Esophagus muscularis mucosa (tissue), 4 donors: ENCODE measurements at regions not wholly inside any gene's neighbourhood (a gene's known extent, or its start where the extent isn't known, plus 50 kb on each side); places are given as distances from the start of the nearest gene placed in this dataset.
"Not testable (repeated sequence)": the region's sequence is repeated elsewhere in the genome, so short reads cannot be mapped to it uniquely, and the experiment has no call there.

Experiments used
- DNase-seq: peaks from one replicate; pipeline ENCODE4 v3.0.0-alpha.2; 2017; ENCODE audit errors: extremely low spot score
- H3K27ac ChIP-seq, 4 donors: fragments of 200-600 bp; sonication (generic); replicated peaks in 1 of 4; 1 replicate in 3 of 4; 2 replicates in 1 of 4; pipeline ENCODE4 v1.5.1; 2016 to 2019; ENCODE audit warnings: mild to moderate bottlenecking in 1 of 4
- H3K27me3 ChIP-seq, 4 donors: fragments of 200-600 bp; sonication (generic); one replicate each; pipeline versions ENCODE4 v1.5.1 to v1.6.0; 2016 to 2019
- H3K36me3 ChIP-seq, 4 donors: fragments of 200-600 bp; sonication (generic); one replicate each; pipeline ENCODE4 v1.5.1; 2016 to 2019
- H3K4me1 ChIP-seq, 4 donors: fragments of 200-600 bp; sonication (generic); one replicate each; pipeline ENCODE4 v1.5.1; 2016 to 2019
- H3K4me3 ChIP-seq, 4 donors: fragments of 200-600 bp; sonication (generic); 1 replicate in 2 of 4; 2 replicates in 2 of 4; pipeline ENCODE4 v1.5.1; 2016 to 2019; ENCODE audit warnings: mild to moderate bottlenecking in 4 of 4, moderate library complexity in 1 of 4
- H3K9me3 ChIP-seq, 4 donors: fragments of 200-600 bp; sonication (generic); 1 replicate in 3 of 4; 2 replicates in 1 of 4; pipeline ENCODE4 v1.5.1; 2016 to 2019
- EP300 ChIP-seq: sonication (generic); formaldehyde crosslinking; IDR thresholded peaks from one replicate; pipeline ENCODE4 v1.6.1; 2017; ENCODE audit warnings: antibody characterized with exemption
- POLR2A ChIP-seq: fragments of 450-650 bp; IDR thresholded peaks from one replicate; pipeline ENCODE4 v1.6.1; 2017; ENCODE audit warnings: antibody characterized with exemption, moderate library complexity, mild to moderate bottlenecking, low read depth
- POLR2AphosphoS5 ChIP-seq, 2 donors: sonication (generic); formaldehyde crosslinking; IDR thresholded peaks; one replicate each; pipeline ENCODE4 v1.6.1; 2017; ENCODE audit warnings: antibody characterized with exemption in 2 of 2
- WGBS: methylation state at CpG from one replicate; pipeline ENCODE4 v1.1.5; 2018; 5-methylcytosine and 5-hydroxymethylcytosine counted together
- intact Hi-C: fragments of 100-400 bp; cut with DNase I; formaldehyde crosslinking; loops from one replicate; pipeline ENCODE4 v1.15.1; 2023
- TF ChIP-seq, protein P1 (sequence below), 3 experiments: fragments of 200-600 bp in 2 of 3; fragments of 450-650 bp in 1 of 3; sonication (generic) in 2 of 3; IDR thresholded peaks; one replicate each; pipeline ENCODE4 v1.5.1; 2017 to 2019; ENCODE audit warnings: antibody characterized with exemption in 3 of 3, mild to moderate bottlenecking in 2 of 3, moderate library complexity in 1 of 3

DNA sequence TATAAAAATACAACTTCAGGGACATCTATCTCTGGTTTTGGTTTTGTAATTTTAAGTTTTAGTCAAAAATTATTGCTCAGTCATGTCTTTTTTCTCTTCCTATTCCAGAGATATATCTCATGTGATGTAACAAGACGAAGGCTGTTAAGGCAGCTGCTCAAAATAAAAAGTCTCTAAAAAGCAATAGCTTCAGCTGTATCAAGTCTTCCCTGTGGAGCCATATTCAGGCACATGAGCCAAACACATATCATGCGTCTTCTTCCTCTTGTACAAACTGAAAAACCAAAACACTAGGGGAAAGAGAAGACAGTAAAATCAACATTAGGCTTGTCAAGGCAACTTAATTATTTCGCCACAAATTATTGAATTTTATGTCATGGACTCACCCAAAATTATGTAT lies 240.7 kb downstream of the NRIP1 start:
- intact Hi-C loops = no loop called here
- Histone ChIP-seq H3K36me3 (no peaks in the 10 kb centered on the region), H3K9me3 (no peaks in the 10 kb centered on the region), H3K4me1 (no peaks in the 10 kb centered on the region), H3K4me3 (no peak overlapping the region), H3K27me3 (no peaks in the 10 kb centered on the region), H3K27ac (no peak overlapping the region)
- WGBS = 87% methylated on average over 3 of the region's 3 CpGs
- no peak for DNase-seq
- TF ChIP-seq POLR2AphosphoS5 (IDR thresholded peaks at IDR 0.05) = no peak
- TF ChIP-seq, protein P1, sequence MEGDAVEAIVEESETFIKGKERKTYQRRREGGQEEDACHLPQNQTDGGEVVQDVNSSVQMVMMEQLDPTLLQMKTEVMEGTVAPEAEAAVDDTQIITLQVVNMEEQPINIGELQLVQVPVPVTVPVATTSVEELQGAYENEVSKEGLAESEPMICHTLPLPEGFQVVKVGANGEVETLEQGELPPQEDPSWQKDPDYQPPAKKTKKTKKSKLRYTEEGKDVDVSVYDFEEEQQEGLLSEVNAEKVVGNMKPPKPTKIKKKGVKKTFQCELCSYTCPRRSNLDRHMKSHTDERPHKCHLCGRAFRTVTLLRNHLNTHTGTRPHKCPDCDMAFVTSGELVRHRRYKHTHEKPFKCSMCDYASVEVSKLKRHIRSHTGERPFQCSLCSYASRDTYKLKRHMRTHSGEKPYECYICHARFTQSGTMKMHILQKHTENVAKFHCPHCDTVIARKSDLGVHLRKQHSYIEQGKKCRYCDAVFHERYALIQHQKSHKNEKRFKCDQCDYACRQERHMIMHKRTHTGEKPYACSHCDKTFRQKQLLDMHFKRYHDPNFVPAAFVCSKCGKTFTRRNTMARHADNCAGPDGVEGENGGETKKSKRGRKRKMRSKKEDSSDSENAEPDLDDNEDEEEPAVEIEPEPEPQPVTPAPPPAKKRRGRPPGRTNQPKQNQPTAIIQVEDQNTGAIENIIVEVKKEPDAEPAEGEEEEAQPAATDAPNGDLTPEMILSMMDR (IDR thresholded peaks at IDR 0.05) = no peak
- TF ChIP-seq POLR2A = no peak
- TF ChIP-seq EP300 = no peak

DNA sequence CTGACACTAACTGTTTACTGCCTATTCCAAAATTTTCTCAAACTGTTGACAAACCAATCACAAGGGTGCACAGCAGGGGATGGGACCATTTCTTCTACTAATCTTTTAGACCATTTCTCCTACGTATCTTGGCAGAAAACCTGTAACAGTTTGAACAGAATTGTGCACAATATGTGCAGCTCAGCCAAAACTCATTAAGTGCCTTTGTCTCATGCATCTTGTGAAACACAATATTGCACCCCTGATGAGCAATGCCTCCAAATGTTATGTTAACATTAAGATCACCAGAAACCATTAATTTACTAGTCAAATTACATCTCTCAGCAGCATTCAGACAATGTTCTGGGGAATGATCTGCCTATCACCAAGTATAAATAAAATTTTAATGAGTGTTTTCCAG lies 247.5 kb downstream of the NRIP1 start:
- Histone ChIP-seq H3K4me3 (no peak overlapping the region), H3K4me1 (no peaks in the 10 kb centered on the region), H3K27ac (no peak overlapping the region), H3K9me3 (no peaks in the 10 kb centered on the region), H3K27me3 (no peaks in the 10 kb centered on the region), H3K36me3 (no peaks in the 10 kb centered on the region)
- WGBS = 72% methylated on average over 1 of the region's 1 CpG
- intact Hi-C loops = no loop called here
- DNase-seq = no peak
- TF ChIP-seq POLR2AphosphoS5 (IDR thresholded peaks at IDR 0.05) = no peak
- TF ChIP-seq, protein P1 (IDR thresholded peaks at IDR 0.05) = no peak
- no peak for TF ChIP-seq EP300
- TF ChIP-seq POLR2A = no peak

DNA sequence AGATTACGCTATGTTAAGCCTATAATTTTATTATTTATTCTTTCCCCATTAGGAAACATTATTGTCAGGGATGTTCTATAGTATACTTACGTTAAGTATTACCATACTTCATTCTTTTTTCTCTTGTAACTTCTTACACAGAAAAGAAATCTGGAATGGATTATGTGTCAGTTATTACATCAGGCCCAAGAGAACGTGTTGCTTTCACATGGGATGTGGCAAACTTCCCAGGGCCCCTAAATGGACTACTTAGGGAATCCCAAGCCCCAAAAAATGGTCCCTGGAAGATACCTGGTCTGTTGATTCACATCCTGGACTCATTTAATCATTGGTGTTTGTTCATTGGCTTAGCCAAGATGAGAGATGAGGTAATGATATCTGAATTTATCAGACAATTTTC lies 249.8 kb downstream of the NRIP1 start:
- Histone ChIP-seq H3K27me3 (no peaks in the 10 kb centered on the region), H3K9me3 (no peaks in the 10 kb centered on the region), H3K27ac (no peak overlapping the region), H3K4me1 (no peaks in the 10 kb centered on the region), H3K36me3 (no peaks in the 10 kb centered on the region), H3K4me3 (no peak overlapping the region)
- TF ChIP-seq POLR2A = no peak
- TF ChIP-seq EP300 = no peak
- no peak for TF ChIP-seq POLR2AphosphoS5 (IDR thresholded peaks at IDR 0.05)
- TF ChIP-seq, protein P1 (IDR thresholded peaks at IDR 0.05) = no peak
- DNase-seq = no peak
- intact Hi-C loops = no loop called here
- 79% methylated on average over 3 of the region's 3 CpGs for WGBS

DNA sequence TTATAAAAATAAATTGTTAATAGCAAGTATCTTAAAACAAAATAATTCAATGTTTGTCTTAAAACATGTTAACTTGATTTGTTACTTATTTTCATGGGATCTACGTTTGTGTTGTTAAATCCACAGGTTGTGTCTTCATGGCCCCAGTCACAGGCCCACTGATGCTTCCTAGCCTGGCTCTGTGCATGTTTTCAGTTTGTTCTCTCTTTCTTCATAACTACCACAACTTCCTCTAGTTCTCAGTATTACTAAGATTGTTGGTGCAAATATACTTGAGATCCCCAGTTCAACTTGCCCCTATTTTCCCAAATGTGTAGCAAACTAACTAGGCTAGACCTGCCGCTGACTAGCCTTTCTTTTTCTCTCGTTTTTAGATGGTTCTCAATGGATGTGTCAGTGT lies 250.5 kb downstream of the NRIP1 start:
- 88% methylated on average over 3 of the region's 3 CpGs for WGBS
- Histone ChIP-seq H3K9me3 (no peaks in the 10 kb centered on the region), H3K27me3 (no peaks in the 10 kb centered on the region), H3K27ac (no peak overlapping the region), H3K36me3 (no peaks in the 10 kb centered on the region), H3K4me1 (no peaks in the 10 kb centered on the region), H3K4me3 (no peak overlapping the region)
- no peak for DNase-seq
- intact Hi-C loops = no loop called here
- TF ChIP-seq POLR2AphosphoS5 (IDR thresholded peaks at IDR 0.05) (no peak), EP300 (no peak), POLR2A (no peak)
- TF ChIP-seq, protein P1 (IDR thresholded peaks at IDR 0.05) = no peak

DNA sequence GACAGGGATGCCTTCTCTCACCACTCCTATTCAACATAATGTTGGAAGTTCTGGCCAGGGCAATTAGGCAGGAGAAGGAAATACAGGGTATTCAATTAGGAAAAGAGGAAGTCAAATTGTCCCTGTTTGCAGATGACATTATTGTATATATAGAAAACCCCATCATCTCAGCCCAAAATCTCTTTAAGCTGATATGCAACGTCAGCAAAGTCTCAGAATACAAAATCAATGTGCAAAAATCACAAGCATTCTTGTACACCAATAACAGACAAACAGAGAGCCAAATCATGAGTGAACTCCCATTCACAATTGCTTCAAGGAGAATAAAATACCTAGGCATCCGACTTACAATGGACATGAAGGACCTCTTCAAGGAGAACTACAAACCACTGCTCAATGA lies 258.1 kb upstream of the SAMSN1 start:
- 75% methylated on average over 2 of the region's 2 CpGs for WGBS
- H3K27me3 ChIP-seq, intact Hi-C loops, H3K4me1 ChIP-seq, H3K4me3 ChIP-seq, DNase-seq, H3K27ac ChIP-seq, H3K36me3 ChIP-seq: not testable (repeated sequence)
- H3K9me3 ChIP-seq = peaks cover 0 to 14% (median 4%) of the 10 kb centered on the region in 4 donors
